Caki2 (cell line): ENCODE measurements at regions not wholly inside any gene's neighbourhood (a gene's known extent, or its start where the extent isn't known, plus 50 kb on each side); places are given as distances from the start of the nearest gene placed in this dataset.
"Not testable (repeated sequence)": the region's sequence is repeated elsewhere in the genome, so short reads cannot be mapped to it uniquely, and the experiment has no call there.

ENCODE experiments used
- DNase-seq: peaks from one replicate; pipeline ENCODE4 v3.0.0-alpha.2; 2015; ENCODE audit warnings: low read depth
- in situ Hi-C: cut with HindIII; loops from 2 replicates; pipeline ENCODE4 v1.10.0; 2016; ENCODE audit warnings: low sequenced_read_pairs, low pct_unique_long_range_greater_than_20kb, mixed read lengths

DNA sequence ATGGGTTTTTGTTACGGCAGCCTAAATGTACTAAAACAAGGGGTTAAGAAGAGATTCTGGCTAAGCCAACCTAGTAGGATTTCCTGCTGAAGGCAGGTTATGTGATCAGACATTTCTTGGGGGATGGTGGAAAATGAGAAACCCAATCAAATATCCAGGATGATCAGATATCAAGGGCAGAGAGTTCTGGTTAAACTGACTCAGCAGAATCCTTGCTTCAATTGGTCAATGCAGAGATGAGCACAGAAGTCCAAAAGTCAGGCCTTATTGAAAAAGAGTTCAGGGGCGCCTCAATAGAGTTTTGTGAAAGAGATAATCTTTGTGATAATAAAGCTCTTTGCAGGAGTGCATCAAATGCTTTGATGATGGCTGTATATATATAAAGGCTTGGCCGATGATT is 237.1 kb downstream of the AMY1C start:
- in situ Hi-C loops: no loop called here
- no peak for DNase-seq

DNA sequence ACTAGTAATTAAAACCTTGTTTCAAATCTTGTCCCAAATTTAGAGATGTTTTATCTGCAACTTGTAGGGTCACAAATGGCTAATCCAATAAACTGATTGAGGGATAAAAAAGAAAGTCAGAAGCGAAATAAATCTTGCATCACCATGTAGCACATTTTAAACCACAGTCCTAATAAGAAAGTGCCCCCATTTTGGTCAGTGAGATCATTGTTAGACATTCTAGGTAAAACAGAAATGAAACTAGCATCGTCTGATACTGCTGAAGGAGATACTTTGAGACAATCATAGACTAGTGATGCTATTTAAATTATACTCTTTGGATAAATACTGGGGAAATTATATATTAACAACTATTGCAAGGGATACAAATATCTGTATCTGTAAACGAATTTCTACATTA is 247.9 kb downstream of the AMY1C start:
- no peak for DNase-seq

DNA sequence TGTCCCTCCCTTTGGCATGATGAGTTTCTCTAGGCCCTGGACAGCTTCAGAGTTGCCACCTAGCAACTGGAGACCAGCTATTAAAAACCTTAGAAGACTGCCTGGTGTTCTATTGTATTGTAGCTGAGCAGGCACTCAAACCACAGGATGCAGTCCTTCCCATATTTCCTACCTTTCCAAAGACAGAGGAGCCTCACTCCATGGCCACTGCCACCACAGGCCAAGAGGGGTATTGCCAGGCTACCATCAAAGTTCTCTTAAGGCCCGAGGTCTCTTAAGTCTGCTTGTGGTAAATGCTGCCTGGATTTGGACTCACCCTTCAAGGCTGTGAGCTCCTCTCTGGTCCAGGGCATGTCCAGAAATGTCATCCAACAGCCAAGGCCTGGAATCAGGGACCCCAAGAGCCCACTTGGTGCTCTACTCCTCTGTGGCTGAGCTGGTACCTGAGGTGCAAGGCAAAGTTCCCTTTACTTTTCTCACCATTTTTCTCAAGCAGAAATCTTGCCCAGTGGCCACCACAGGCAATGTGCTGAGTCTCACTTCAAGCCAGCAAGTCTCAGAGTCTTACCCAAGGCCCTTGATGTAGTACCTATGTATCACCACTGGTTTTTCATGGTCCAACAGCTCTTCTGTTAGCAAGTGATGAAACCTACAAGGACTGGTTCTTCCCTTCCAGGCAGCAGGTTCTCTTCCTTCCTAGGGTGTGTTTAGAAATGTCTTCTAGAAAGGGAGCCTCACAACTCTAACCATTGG is 269.4 kb downstream of the AMY1C start:
- in situ Hi-C loops: no loop called here
- DNase-seq: no peak

More for the DNA sequence above, 247.9 kb downstream of the AMY1C start:
- in situ Hi-C loops: no loop called here

DNA sequence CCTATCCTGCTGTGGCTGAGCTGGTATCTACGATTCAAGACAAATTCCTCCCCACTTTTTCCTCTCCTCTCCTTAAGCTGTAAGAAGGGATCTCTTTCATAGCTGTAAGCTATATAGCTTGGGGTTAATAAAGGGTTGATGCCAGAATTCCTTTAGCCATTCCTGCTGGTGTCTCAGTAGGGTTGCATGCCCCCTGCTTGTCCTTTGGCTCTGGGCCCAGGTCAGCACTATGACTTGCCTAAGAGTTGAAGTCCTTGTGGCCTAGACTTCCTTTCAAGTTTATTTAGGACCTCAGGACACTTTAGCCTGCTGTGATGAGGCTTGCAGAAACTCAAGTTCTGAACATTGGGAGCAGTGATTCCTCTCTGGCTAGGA is 270.0 kb downstream of the AMY1C start:
- no peak for DNase-seq
- in situ Hi-C loops: no loop called here

DNA sequence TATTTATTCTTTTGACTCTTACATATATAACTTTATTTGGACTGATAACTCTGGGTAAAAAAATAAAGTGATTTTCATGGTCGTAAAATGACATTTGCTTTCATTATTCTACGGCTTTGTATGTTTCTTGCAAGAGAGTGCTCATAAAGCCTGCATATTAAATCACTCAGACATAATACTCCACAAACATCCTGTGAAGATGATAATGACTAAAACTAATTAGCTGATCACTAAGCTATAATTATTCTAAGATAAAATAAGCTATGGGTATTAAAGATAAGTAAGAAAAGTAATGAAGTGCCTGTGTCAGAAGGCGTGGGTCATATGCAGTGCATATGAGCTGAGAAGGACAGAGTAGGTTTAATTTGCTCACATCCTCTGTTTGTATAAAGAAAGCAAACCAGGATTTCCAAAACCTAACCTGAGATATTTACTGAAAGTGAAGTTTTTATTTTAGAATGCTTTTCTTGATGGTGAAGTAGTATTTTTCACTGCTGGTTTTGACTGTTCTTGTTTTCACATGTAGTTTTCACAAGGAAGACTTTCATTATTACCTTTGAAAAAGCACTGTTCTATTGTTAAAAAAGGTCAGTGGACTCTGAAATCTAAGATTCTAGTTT is 278.8 kb downstream of the AMY1C start:
- in situ Hi-C loops: no loop called here

DNA sequence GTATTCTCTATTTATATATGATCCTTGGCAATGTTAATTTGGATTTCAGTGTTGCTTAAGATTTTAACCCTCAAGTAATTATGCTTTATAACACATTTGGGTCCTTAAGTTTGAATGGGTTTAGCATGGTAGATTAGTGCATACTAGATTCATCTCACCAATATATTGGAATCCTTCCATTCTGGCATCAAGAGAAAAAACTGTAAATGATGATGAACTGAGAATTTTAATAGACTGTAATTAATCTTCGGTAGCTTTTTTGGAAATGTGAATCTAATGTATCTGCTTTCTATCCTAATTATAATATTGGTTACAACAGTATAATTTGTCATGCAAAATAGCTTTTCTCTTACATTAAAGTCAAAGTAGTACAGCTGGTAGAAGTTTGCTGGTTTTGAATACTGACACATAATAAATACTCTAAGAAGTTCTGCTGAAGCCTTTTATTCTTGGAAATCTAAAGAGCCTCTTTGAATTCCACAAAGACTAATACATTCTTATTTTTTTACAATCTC is 279.8 kb downstream of the AMY1C start:
- DNase-seq: no peak

More for the DNA sequence above, 278.8 kb downstream of the AMY1C start:
- no peak for DNase-seq

DNA sequence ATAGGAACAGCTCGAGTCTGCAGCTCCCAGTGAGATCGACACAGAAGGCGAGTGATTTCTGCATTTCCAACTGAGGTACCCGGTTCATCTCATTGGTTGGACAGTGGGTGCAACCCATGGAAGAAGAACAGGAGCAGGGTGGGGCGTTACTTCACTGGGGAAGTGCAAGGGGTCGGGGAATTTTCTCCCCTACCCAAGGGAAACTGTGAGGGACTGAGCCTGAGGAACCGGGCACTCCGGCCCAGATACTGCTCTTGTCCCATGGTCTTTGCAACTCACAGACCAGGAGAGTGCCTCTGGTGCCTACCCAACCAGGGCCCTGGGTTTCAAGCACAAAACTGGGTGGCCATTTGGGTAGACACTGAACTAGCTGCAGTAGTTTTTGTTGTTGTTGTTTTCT is 307.1 kb downstream of the AMY1C start:
- no peak for DNase-seq
- in situ Hi-C loops: no loop called here

More for the DNA sequence above, 279.8 kb downstream of the AMY1C start:
- in situ Hi-C loops: no loop called here

DNA sequence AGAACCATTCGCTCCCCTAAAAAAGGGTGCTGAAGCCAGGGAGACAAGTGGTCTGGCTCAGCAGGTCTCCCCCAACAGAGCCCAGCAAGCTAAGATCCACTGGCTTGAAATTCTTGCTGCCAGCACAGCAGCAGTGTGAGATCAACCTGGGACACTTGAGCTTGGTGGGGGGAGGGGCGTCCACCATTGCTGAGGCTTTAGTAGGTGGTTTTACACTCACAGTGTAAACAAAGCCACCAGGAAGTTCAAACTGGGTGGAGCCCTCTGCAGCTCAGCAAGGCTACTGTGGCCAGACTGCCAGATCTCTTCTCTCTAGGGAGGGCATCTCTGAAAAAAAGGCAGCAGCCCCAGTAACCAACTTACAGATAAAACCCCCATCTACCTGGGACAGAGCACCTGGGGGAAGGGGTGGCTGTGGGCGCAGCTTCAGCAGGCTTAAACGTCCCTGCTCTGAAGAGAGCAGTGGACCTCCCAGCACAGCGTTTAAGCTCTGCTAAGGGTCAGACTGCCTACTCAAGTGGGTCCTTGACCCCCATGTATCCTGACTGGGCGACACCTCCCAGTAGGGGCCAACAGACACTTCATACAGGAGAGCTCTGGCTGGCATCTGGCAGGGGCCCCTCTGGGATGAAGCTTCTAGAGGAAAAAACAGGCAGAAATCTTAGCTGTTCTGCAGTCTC is 307.7 kb downstream of the AMY1C start:
- peak; percentile 28 for DNase-seq
- in situ Hi-C loops: not testable (repeated sequence)

DNA sequence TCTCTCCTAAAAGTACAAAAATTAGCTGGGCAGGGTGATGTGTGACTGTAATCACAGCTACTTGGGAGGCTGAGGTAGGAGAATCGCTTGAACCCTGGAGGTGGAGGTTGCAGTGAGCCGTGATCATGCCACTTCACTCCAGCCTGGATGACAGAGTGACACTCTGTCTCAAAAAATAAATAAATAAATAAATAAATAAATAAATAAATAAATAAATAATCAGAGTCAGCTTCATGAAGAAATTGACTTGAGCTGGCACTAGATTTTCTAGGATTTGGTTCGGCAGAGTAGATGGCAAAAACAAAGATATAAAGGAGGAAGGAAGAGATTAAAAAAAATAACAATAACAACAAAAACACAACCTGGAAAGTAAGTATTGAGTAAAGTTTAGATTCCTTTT is 311.9 kb downstream of the AMY1C start:
- DNase-seq, in situ Hi-C loops: not testable (repeated sequence)

DNA sequence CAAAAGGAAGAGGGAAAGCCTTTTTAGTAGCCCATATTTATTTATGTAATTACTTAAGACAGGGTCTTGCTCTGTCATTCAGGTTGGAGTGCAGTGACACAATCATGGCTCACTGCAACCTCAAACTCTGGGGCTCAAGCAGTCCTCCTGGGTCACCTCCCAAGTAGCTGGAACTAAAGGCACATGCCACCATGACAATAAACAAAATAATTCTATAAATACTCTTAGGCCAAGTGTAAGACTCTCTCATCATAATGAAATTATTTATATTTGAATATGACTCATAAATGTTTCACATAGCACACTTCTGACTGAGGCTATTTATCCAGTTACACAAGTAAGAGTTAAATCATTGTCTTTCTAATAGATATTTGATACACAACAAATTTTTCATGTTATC is 314.7 kb downstream of the AMY1C start:
- DNase-seq: no peak
- in situ Hi-C loops: no loop called here

DNA sequence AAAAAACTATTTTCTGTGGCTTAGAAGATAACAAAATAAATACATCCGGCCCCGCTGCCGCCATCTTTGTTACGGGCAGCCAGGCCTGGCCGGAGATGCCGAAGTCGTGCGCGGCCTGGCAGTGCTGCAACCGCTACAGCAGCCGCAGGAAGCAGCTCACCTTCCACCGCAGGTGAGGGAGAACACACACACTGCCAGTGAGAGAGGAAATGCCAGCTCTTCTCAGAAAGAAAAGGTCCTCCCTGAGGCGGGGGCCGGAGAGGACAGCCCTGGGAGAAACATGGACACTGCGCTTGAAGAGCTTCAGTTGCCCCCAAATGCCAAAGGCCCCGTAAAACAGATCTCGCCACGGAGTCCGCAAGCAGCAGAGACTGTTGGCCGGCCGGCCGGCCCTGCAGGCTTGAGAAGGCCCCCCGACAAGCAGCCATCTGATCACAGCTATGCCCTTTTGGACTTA is 323.2 kb downstream of the AMY1C start:
- in situ Hi-C loops: no loop called here
- no peak for DNase-seq

DNA sequence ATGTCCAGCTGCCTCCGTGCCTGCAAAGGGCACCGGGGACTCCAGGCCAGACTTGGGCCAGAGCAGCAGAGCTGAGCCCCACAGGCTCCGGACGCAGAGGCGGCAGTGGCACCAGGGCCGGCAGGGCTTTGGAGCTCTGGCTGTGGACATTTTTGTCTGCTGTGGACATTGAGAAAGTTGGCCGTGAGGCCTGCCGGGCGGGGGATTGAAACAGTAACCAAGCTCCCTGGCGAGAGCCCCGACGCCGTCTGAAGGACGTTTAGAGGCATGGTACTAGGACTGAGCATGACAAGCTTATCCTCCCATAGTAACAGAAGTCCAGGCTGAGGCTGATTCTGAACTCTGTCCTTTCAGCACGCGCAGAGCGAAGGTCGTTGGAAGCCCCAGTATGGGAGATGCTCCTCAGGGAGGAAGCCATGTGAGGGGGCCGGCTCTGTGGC is 323.8 kb downstream of the AMY1C start:
- in situ Hi-C loops: no loop called here
- DNase-seq: no peak

DNA sequence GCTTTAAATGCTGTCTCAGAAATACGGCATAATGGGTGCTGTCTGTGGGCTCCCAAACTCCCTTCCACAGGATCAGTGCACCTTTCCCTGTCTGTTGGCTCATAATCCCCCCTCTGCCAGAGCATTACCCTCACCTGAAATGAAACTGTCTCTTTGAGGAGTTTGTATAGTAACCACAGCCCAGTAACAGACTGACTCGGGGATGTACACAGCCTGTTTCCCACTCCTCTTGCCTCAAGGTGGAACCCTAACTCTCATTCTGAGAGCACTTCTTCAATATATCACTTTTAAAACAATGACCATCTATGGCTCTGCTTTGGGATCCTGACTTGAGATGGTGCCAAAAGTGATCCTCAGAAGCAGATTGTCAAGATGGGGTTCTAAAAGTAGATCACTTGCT is 332.5 kb downstream of the AMY1C start:
- in situ Hi-C loops: no loop called here
- no peak for DNase-seq

DNA sequence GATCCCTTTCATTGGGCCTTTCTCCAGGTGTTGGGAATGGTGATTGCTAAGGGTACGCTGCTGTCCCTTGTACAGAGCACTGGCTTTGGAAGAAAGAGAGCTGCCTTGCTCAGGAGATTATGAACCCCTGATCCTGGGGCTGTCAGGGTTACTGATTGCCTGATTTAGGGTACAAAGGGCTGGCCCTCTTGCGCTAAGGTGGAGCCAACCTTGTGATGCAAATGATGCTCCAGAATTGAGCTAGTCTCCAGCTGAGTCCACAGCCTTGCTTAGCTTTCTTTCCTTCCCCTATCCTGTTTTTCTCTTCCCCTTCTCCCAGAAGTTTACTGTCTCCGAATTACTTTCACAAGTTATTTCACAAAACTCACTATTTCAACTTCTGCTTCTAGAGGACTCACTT is 334.7 kb downstream of the AMY1C start:
- in situ Hi-C loops: no loop called here
- no peak for DNase-seq

DNA sequence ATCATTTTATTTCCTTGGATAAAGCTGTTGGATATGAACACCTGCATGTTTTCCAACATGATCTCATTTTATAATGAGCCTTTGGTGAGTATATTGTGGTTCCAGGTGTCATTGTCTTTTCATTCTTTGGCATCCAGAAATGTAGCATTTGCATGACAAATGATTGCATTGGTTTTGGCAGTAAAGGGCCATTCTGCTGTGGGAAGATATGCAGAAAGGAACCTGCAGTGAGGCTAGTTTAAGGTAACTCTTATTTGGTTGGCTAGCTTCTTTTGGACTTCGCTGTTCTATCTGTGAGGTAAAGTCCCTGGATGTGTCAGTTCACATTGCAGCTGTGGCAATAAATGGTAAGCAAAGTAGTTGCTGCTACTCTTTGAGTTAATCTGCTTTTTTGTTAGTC is 343.0 kb downstream of the AMY1C start:
- no peak for DNase-seq
- in situ Hi-C loops: no loop called here

DNA sequence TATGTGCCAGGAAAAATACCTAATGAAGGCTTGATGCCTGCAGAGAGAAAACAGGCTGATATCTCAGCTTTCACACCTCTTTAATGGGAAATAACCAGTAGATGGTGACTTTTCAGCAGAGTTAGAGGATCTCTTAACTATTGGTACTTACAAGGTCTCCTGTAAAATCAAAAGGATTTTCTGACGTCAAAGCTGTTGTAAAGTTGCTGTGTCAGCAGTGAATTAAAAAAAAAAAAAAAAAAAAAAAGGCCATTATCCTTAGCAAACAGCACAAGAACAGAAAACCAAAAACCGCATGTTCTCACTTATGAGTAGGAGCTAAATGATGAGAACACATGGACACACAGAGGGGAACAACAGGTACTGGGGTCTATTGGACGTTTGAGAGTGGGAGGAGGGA is 349.1 kb downstream of the AMY1C start:
- in situ Hi-C loops: no loop called here

DNA sequence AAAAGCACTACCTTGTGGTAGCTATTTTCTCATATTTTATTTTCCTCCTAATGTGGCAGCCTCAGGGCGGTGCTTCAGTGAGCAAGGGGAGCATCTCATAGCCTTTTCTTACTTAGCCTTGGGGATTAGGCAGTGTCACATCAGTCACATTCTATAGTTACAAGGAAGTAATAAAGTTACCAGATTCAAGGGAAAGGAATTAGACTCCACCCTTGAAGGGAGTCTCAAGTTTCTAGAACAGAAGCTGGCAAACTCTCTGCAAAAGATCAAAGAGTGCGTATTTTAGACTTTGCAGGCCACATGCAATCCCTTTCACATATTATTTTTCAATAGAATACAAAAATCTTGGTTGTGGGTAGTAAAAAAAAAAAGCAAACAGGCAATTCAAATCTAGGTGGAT is 350.4 kb downstream of the AMY1C start:
- DNase-seq: no peak
- in situ Hi-C loops: no loop called here

More for the DNA sequence above, 349.1 kb downstream of the AMY1C start:
- DNase-seq: no peak

DNA sequence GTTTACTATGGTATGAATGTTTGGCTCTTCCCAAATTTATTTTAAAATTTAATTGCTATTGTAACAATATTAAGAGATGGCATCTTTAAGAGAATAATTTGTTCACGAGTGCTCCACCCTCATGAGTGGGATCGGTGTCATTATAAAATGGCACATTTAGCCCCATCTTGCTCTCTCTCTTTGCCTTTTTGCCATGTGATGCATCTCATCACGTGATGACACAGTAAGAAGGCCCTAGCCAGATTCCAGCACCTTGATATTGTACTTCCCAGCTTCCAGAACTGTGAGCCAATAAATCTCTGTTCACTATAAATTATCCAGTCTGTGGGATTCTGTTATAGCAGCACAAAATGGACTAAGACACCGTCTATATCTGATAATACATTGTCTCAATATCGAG is 355.8 kb downstream of the AMY1C start:
- in situ Hi-C loops: no loop called here
- no peak for DNase-seq

DNA sequence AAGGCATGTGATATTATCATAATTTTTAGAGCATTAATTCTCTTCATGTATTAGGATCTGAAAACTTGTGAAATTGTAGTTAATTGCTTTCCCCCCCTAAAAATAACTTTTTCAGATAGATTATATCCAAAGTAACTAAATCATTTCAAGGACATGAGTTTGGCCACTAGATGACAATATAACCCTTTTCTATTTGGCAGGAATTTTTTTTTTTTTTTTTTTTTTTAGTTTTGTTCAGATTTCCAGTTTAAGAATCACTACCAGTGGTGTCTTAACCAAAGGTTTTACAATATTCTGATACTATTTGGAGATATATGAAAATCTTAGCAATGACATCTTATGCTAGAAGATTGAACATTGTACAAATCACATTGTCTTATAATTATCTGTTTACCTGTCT is 370.8 kb downstream of the AMY1C start:
- DNase-seq: no peak
- in situ Hi-C loops: no loop called here
